ENCODE measurements at regions not wholly inside any gene's neighbourhood (a gene's known extent, or its start where the extent isn't known, plus 50 kb on each side); places are given as distances from the start of the nearest gene placed in this dataset.

DNA sequence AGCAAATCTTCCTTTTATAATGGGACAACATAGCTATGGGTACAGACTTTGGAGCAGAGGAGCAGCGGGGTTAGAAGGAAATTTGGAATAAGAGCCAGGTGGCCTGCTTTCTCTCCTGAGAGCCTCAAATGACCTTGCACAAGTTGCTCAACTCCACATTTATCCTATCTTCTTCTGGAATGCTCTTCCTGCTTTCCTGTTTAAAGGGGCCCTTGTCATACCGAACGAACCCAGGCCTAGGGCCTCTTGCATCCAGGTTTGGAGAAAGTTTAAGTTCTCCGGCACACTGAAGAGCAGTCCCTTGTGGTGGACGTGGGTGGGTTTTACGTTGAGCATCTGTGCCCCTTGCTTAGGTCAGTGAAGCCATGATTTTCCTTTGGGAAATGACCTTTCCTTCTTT lies 197.9 kb upstream of the NR3C1 start (continued):
- TF ChIP-seq CAMTA2 (CRISPR knock-in tag; IDR thresholded peaks at IDR 0.05; ENCODE audit: borderline replicate concordance) (no peak), CEBPG (CRISPR knock-in tag; IDR thresholded peaks at IDR 0.05) (peak; percentile 82), ARID5B (CRISPR knock-in tag; IDR thresholded peaks at IDR 0.05) (peak; percentile 72), ZFX (CRISPR knock-in tag; IDR thresholded peaks at IDR 0.05; ENCODE audit: low read depth) (peak; percentile 44; the same call in 1 of the 2 replicates), SALL1 (CRISPR knock-in tag; IDR thresholded peaks at IDR 0.05) (peak; percentile 67), RXRA (CRISPR knock-in tag; IDR thresholded peaks at IDR 0.05) (peak; percentile 44; the same call in 1 of the 2 replicates), SOX6 (IDR thresholded peaks at IDR 0.05) (no peak), SOX6 (CRISPR knock-in tag; IDR thresholded peaks at IDR 0.05) (0 out of 2 replicates have a peak, but pooled peaks have one; percentile 38), MYNN (CRISPR knock-in tag; IDR thresholded peaks at IDR 0.05; ENCODE audit: low read depth) (no peak), NR2C2 (CRISPR knock-in tag; IDR thresholded peaks at IDR 0.05; ENCODE audit: borderline replicate concordance) (0 out of 2 replicates have a peak, but pooled peaks have one; percentile 19), ZKSCAN8 (CRISPR knock-in tag; IDR thresholded peaks at IDR 0.05; ENCODE audit: borderline replicate concordance) (0 out of 2 replicates have a peak, but pooled peaks have one; percentile 34)

All from HepG2 (cell line).